MCF 10A (cell line): ENCODE measurements at regions not wholly inside any gene's neighbourhood (a gene's known extent, or its start where the extent isn't known, plus 50 kb on each side); places are given as distances from the start of the nearest gene placed in this dataset.

Experiments
- BruUV-seq: library from RNA; stranded (reverse); fragments of 400-500 nt; replicated peaks from 2 replicates; lab custom pipeline; 2021; lab: Mats Ljungman, UMichigan
- CTCF ChIA-PET: fragments of 300-600 bp; sonication (Branson Sonifier 250); formaldehyde crosslinking; extraction: SDS; loops from one replicate; lab custom pipeline; 2021; ENCODE audit warnings: antibody characterized with exemption, inconsistent platforms; lab: Yijun Ruan, JAX
- POLR2A ChIA-PET: fragments of 300-600, 350-650 bp; sonication (Branson Sonifier 250); formaldehyde crosslinking; extraction: SDS; loops from one replicate; lab custom pipeline; 2020; ENCODE audit warnings: antibody characterized with exemption, inconsistent platforms; lab: Yijun Ruan, JAX
- DNase-seq: peaks from one replicate; pipeline ENCODE4 v3.0.0-alpha.2; 2018; ENCODE audit not compliant: unreplicated experiment
- H3K27ac Mint-ChIP-seq: one replicate; pipeline ENCODE4 v1.8.0; 2022; ENCODE audit warnings: mild to moderate bottlenecking, low read depth, mixed read lengths; ENCODE audit not compliant: unreplicated experiment
- H3K27me3 Mint-ChIP-seq: one replicate; pipeline ENCODE4 v1.8.0; 2022; ENCODE audit warnings: mixed read lengths; ENCODE audit not compliant: insufficient read depth, unreplicated experiment
- H3K36me3 Mint-ChIP-seq: one replicate; pipeline ENCODE4 v1.8.0; 2022; ENCODE audit warnings: mild to moderate bottlenecking, moderate library complexity, mixed read lengths; ENCODE audit not compliant: insufficient read depth, unreplicated experiment
- H3K4me1 Mint-ChIP-seq: one replicate; pipeline ENCODE4 v1.8.0; 2022; ENCODE audit warnings: mixed read lengths; ENCODE audit not compliant: insufficient read depth, unreplicated experiment
- H3K4me3 Mint-ChIP-seq: one replicate; pipeline ENCODE4 v1.8.0; 2022; ENCODE audit warnings: mild to moderate bottlenecking, moderate library complexity, mixed read lengths; ENCODE audit not compliant: unreplicated experiment
- H3K9me3 Mint-ChIP-seq: one replicate; pipeline ENCODE4 v1.8.0; 2022; ENCODE audit warnings: mixed read lengths; ENCODE audit not compliant: unreplicated experiment
- CTCF ChIP-seq: fragments of 200-600 bp; IDR thresholded peaks from one replicate; pipeline ENCODE4 v1.8.0; 2022; ENCODE audit warnings: antibody characterized with exemption, mild to moderate bottlenecking; ENCODE audit not compliant: unreplicated experiment
- intact Hi-C: fragments of 100-400 bp; cut with micrococcal nuclease; formaldehyde crosslinking; loops from 2 replicates; pipeline ENCODE4 v1.14.1; 2022

- no TSS peak for BruUV-seq
- H3K36me3 Mint-ChIP-seq: no peaks in the 10 kb centered on the region
- TF ChIP-seq CTCF: no peak
- intact Hi-C loops: no loop called here
- ChIA-PET POLR2A (no interaction called here), CTCF (interaction anchor here (0.6 to 0.7 kb wide), 2 partner anchors 62 to 1168 kb away, joined by 3 read pairs; no protein-coding TSS in a partner anchor)
- no peak overlapping the region for H3K4me3 Mint-ChIP-seq
- DNase-seq: no peak
- H3K9me3 Mint-ChIP-seq: no peaks in the 10 kb centered on the region
- H3K27me3 Mint-ChIP-seq: no peaks in the 10 kb centered on the region
- H3K27ac Mint-ChIP-seq: no peak overlapping the region
- no peaks in the 10 kb centered on the region for H3K4me1 Mint-ChIP-seq
Measured at GRCh38 chr7:132641238-132641637, 65.0 kb upstream of the PLXNA4 start.

- no peaks in the 10 kb centered on the region for H3K27me3 Mint-ChIP-seq
- H3K4me1 Mint-ChIP-seq: no peaks in the 10 kb centered on the region
- no TSS peak for BruUV-seq
- no peak overlapping the region for H3K27ac Mint-ChIP-seq
- no peak for TF ChIP-seq CTCF
- POLR2A ChIA-PET: no interaction called here
- H3K9me3 Mint-ChIP-seq: no peaks in the 10 kb centered on the region
- no peaks in the 10 kb centered on the region for H3K36me3 Mint-ChIP-seq
- CTCF ChIA-PET: interaction anchor here (1.0 kb wide), 1 partner anchor 14 kb away, joined by 4 read pairs; no protein-coding TSS in a partner anchor
- no peak overlapping the region for H3K4me3 Mint-ChIP-seq
- no peak for DNase-seq
- intact Hi-C loops: no loop called here
Measured at GRCh38 chr7:132639983-132640382, 63.7 kb upstream of the PLXNA4 start.

- CTCF ChIA-PET: interaction anchor here (0.8 kb wide), 2 partner anchors 13 to 983 kb away, joined by 3 read pairs; no protein-coding TSS in a partner anchor
- BruUV-seq: no TSS peak
- Mint-ChIP-seq H3K36me3 (no peaks in the 10 kb centered on the region), H3K27ac (no peak overlapping the region), H3K9me3 (no peaks in the 10 kb centered on the region), H3K4me3 (no peak overlapping the region), H3K4me1 (no peaks in the 10 kb centered on the region), H3K27me3 (no peaks in the 10 kb centered on the region)
- POLR2A ChIA-PET: no interaction called here
- no peak for DNase-seq
- intact Hi-C loops: no loop called here
- no peak for TF ChIP-seq CTCF
Measured at GRCh38 chr7:132638000-132638399, 61.7 kb upstream of the PLXNA4 start.

GRCh38 chr7:132636581-132636980, 60.3 kb upstream of the PLXNA4 start:
- POLR2A ChIA-PET: no interaction called here
- H3K27me3 Mint-ChIP-seq: peaks cover 3% of the 10 kb centered on the region

More at GRCh38 chr7:132636581-132636980, 60.3 kb upstream of the PLXNA4 start:
- H3K4me1 Mint-ChIP-seq: no peaks in the 10 kb centered on the region
- no peak for TF ChIP-seq CTCF
- no peaks in the 10 kb centered on the region for H3K9me3 Mint-ChIP-seq
- no TSS peak for BruUV-seq
- DNase-seq: no peak
- intact Hi-C loops: no loop called here
- no peaks in the 10 kb centered on the region for H3K36me3 Mint-ChIP-seq
- CTCF ChIA-PET: interaction anchor here (0.6 to 0.8 kb wide), 2 partner anchors 56 to 137 kb away, joined by 3 to 4 read pairs; no protein-coding TSS in a partner anchor
- H3K27ac Mint-ChIP-seq: no peak overlapping the region
- no peak overlapping the region for H3K4me3 Mint-ChIP-seq
